ENCODE measurements at regions not wholly inside any gene's neighbourhood (a gene's known extent, or its start where the extent isn't known, plus 50 kb on each side); places are given as distances from the start of the nearest gene placed in this dataset.

DNA sequence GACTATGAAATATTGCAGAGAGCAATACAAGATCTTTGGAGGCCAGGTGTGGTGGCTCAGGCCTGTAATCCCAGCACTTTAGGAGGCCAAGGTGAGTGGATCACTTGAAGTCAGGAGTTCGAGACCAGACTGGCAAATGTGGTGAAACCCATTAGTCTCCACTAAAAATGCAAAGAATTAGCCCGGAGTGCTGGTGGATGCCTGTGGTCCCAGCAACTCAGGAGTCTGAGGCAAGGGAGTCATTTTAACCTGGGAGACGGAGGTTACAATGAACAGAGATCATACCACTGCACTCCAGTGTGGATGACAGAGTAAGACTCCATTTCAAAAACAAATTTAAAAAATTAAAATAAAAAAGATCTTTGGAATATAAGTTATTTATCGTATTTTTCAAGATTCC is 76.6 kb downstream of the PRKAB2 start:
- TF ChIP-seq YY1 (IDR thresholded peaks at IDR 0.05; ENCODE audit: insufficient read depth, insufficient read length) = no peak
- TF ChIP-seq ZNF274 (IDR thresholded peaks at IDR 0.05; ENCODE audit: low read depth, low read length) = no peak
- TF ChIP-seq SUZ12 (IDR thresholded peaks at IDR 0.05; ENCODE audit: extremely low read depth, insufficient read depth, insufficient read length) = no peak
